Stomach (tissue), 4 donors: ENCODE measurements at regions not wholly inside any gene's neighbourhood (a gene's known extent, or its start where the extent isn't known, plus 50 kb on each side); places are given as distances from the start of the nearest gene placed in this dataset.
"Not testable (repeated sequence)": the region's sequence is repeated elsewhere in the genome, so short reads cannot be mapped to it uniquely, and the experiment has no call there.

ENCODE experiments used
- EP300 ChIP-seq: sonication (generic); formaldehyde crosslinking; IDR thresholded peaks from one replicate; pipeline ENCODE4 v1.6.1; 2017; ENCODE audit warnings: antibody characterized with exemption
- POLR2A ChIP-seq, 4 donors: fragments of 450-650 bp; IDR thresholded peaks; one replicate each; pipeline ENCODE4 v1.6.1; 2016; ENCODE audit warnings: antibody characterized with exemption in 4 of 4, control low read depth in 2 of 4, mild to moderate bottlenecking in 1 of 4, moderate library complexity in 1 of 4
- POLR2AphosphoS5 ChIP-seq, 3 donors: sonication (generic); formaldehyde crosslinking; IDR thresholded peaks; one replicate each; pipeline ENCODE4 v1.6.1; 2016; ENCODE audit warnings: antibody characterized with exemption in 3 of 3
- TF ChIP-seq, protein P1 (sequence below), 7 experiments: fragments of 450-650 bp in 4 of 7; fragments of 200-600 bp in 3 of 7; sonication (generic) in 3 of 7; IDR thresholded peaks; one replicate each; pipeline ENCODE4 v1.5.1; 2016 to 2019; ENCODE audit warnings: antibody characterized with exemption in 7 of 7, control low read depth in 2 of 7, mild to moderate bottlenecking in 1 of 7

DNA sequence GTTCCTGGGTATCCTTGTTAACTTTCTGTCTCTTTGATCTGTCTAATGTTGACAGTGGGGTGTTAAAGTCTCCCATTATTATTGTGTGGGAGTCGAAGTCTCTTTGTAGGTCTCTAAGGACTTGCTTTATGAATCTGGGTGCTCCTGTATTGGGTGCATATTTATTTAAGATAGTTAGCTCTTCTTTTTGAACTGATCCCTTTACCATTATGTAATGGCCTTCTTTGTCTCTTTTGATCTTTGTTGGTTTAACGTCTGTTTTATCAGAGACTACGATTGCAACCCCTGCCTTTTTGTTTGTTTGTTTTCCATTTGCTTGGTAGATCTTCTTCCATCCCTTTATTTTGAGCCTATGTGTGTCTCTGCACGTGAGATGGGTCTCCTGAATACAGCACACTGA is 612.4 kb upstream of the GBE1 start:
- TF ChIP-seq, protein P1, sequence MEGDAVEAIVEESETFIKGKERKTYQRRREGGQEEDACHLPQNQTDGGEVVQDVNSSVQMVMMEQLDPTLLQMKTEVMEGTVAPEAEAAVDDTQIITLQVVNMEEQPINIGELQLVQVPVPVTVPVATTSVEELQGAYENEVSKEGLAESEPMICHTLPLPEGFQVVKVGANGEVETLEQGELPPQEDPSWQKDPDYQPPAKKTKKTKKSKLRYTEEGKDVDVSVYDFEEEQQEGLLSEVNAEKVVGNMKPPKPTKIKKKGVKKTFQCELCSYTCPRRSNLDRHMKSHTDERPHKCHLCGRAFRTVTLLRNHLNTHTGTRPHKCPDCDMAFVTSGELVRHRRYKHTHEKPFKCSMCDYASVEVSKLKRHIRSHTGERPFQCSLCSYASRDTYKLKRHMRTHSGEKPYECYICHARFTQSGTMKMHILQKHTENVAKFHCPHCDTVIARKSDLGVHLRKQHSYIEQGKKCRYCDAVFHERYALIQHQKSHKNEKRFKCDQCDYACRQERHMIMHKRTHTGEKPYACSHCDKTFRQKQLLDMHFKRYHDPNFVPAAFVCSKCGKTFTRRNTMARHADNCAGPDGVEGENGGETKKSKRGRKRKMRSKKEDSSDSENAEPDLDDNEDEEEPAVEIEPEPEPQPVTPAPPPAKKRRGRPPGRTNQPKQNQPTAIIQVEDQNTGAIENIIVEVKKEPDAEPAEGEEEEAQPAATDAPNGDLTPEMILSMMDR (IDR thresholded peaks at IDR 0.05) = not testable (repeated sequence)
- not testable (repeated sequence) for TF ChIP-seq POLR2A (IDR thresholded peaks at IDR 0.05); POLR2AphosphoS5 (IDR thresholded peaks at IDR 0.05); EP300
